ENCODE measurements at regions not wholly inside any gene's neighbourhood (a gene's known extent, or its start where the extent isn't known, plus 50 kb on each side); places are given as distances from the start of the nearest gene placed in this dataset.

DNA sequence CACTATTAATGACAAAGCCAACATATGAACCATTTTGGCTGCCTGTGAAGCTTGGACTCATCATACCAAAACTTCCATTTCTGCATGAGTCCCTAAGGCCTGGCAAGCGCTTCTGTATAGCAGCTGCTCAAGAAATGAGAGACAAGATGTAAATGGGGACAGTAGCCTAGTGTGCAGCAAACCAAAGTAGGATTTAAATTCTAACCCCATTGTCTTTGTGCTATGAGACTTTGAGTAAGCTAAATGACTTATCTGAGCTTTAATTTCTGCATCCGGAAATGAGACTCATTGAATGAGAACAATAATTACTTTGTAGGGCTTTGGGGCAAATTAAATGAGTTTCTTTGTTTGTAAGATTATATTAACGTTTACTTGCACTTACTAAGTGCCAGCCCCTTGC, 536.4 kb upstream of the CDH7 start:
- Histone ChIP-seq H2BK15ac (ENCODE audit: low read length) (no peak overlapping the region), H4K8ac (ENCODE audit: low read depth, low read length) (no peak overlapping the region), H2BK120ac (ENCODE audit: low read depth, low read length) (no peak overlapping the region), H3K79me1 (ENCODE audit: low read depth, low read length) (no peaks in the 10 kb centered on the region), H3K4me2 (ENCODE audit: insufficient read depth, low read length, poor library complexity, severe bottlenecking) (no peak overlapping the region), H2AK5ac (ENCODE audit: low read depth, low read length) (no peak overlapping the region), H3K36me3 (replicated peaks in 1 of 2; ENCODE audit: control insufficient read depth in 2 of 2, insufficient read depth in 2 of 2, low read length in 2 of 2) (no peaks in the 10 kb centered on the region), H3K23ac (ENCODE audit: low read depth, low read length, poor library complexity) (no peak overlapping the region), H3K4me3 (ENCODE audit: low read length in 2 of 2) (no peak overlapping the region), H3K18ac (ENCODE audit: low read length) (no peak overlapping the region), H3K27me3 (ENCODE audit: control insufficient read depth in 3 of 3, insufficient read depth in 3 of 3, low read depth in 1 of 3, low read length in 3 of 3) (no peaks in the 10 kb centered on the region), H4K91ac (ENCODE audit: low read depth, low read length, poor library complexity) (no peak overlapping the region), H3K27ac (replicated peaks; ENCODE audit: low read length) (no peak overlapping the region), H2BK5ac (ENCODE audit: low read length) (no peak overlapping the region), H2BK12ac (ENCODE audit: low read length) (no peak overlapping the region), H2AFZ (ENCODE audit: low read length) (no peak overlapping the region), H3K9me3 (replicated peaks in 1 of 2; ENCODE audit: control insufficient read depth in 2 of 2, insufficient read depth in 1 of 2, low read depth in 1 of 2, low read length in 2 of 2) (no peaks in the 10 kb centered on the region), H3K14ac (ENCODE audit: low read length) (no peak overlapping the region), H3K4ac (ENCODE audit: low read length) (no peak overlapping the region), H3K9ac (ENCODE audit: low read depth, low read length, poor library complexity) (no peak overlapping the region), H3K4me1 (ENCODE audit: control insufficient read depth in 2 of 2, insufficient read depth in 1 of 2, low read depth in 1 of 2, low read length in 2 of 2) (no peaks in the 10 kb centered on the region)
- DNase-seq (ENCODE audit: low spot score): no peak
- no CpG with 5 or more reads among the region's 3 CpGs for WGBS, 2 donors (ENCODE audit: extremely low coverage in 2 of 2, insufficient read length in 2 of 2, insufficient replicate concordance in 1 of 2)

DNA sequence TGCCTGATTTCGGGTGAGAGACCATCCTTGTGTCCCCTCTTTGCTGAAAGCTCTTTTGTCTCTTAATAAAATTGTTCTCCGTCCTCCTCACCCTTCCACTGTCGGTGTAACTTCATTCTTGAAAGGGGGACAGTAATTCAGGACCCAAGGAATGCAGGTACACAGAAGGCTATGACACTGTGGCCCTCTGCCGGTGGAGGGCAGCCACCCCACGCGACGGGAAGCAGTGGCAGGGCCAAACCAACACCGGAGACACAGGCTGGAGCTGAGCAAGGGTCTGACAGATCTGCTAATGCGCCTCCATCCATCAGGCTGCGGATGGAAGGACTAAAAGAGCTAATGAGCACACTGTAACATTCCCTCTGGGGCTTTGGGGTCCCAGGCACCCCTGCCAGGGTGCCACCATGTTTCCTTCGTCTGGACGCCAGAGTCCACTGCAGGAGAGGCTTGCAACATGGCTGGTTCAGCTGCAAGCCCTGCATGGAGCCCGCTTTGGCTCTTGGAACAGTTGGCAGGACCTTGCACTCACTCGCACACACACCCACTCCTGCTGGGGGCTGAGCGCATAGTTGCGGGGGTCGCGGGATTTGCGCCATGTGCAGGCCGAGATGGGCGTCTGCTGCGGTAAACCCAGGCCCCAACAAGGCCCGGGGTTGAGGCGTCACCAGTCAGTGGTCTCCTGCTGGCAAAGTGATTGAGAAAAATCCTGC, 544.1 kb upstream of the CDH7 start:
- Histone ChIP-seq H3K4ac (ENCODE audit: low read length) (no peak overlapping the region), H3K4me2 (ENCODE audit: insufficient read depth, low read length, poor library complexity, severe bottlenecking) (no peak overlapping the region), H2BK15ac (ENCODE audit: low read length) (peak overlapping the region; percentile 49), H4K8ac (ENCODE audit: low read depth, low read length) (no peak overlapping the region), H3K18ac (ENCODE audit: low read length) (peak overlapping the region; percentile 2), H2BK12ac (ENCODE audit: low read length) (no peak overlapping the region), H3K36me3 (replicated peaks in 1 of 2; ENCODE audit: control insufficient read depth in 2 of 2, insufficient read depth in 2 of 2, low read length in 2 of 2) (no peaks in the 10 kb centered on the region), H3K79me1 (ENCODE audit: low read depth, low read length) (no peaks in the 10 kb centered on the region), H2BK5ac (ENCODE audit: low read length) (no peak overlapping the region), H2AFZ (ENCODE audit: low read length) (peak overlapping the region; percentile 44), H4K91ac (ENCODE audit: low read depth, low read length, poor library complexity) (no peak overlapping the region), H3K9ac (ENCODE audit: low read depth, low read length, poor library complexity) (no peak overlapping the region), H3K14ac (ENCODE audit: low read length) (peak overlapping the region; percentile 1), H3K9me3 (replicated peaks in 1 of 2; ENCODE audit: control insufficient read depth in 2 of 2, insufficient read depth in 1 of 2, low read depth in 1 of 2, low read length in 2 of 2) (no peaks in the 10 kb centered on the region), H3K27me3 (ENCODE audit: control insufficient read depth in 3 of 3, insufficient read depth in 3 of 3, low read depth in 1 of 3, low read length in 3 of 3) (no peaks in the 10 kb centered on the region), H3K4me1 (ENCODE audit: control insufficient read depth in 2 of 2, insufficient read depth in 1 of 2, low read depth in 1 of 2, low read length in 2 of 2) (no peaks in the 10 kb centered on the region), H2BK120ac (ENCODE audit: low read depth, low read length) (no peak overlapping the region), H3K23ac (ENCODE audit: low read depth, low read length, poor library complexity) (no peak overlapping the region), H3K4me3 (ENCODE audit: low read length in 2 of 2) (no peak overlapping the region), H2AK5ac (ENCODE audit: low read depth, low read length) (no peak overlapping the region), H3K27ac (replicated peaks; ENCODE audit: low read length) (no peak overlapping the region)
- no peak for DNase-seq (ENCODE audit: low spot score)
- WGBS, 2 donors (ENCODE audit: extremely low coverage in 2 of 2, insufficient read length in 2 of 2, insufficient replicate concordance in 1 of 2): no CpG with 5 or more reads among the region's 24 CpGs

GRCh38 chr18:65202091-65202490, 548.7 kb upstream of the CDH7 start:
- no peak overlapping the region for H3K27ac ChIP-seq (replicated peaks; ENCODE audit: low read length)
- H3K4ac ChIP-seq (ENCODE audit: low read length): no peak overlapping the region
- H3K4me1 ChIP-seq (ENCODE audit: control insufficient read depth in 2 of 2, insufficient read depth in 1 of 2, low read depth in 1 of 2, low read length in 2 of 2): no peaks in the 10 kb centered on the region
- H2BK5ac ChIP-seq (ENCODE audit: low read length): no peak overlapping the region
- no peak overlapping the region for H3K9ac ChIP-seq (ENCODE audit: low read depth, low read length, poor library complexity)
- H2BK12ac ChIP-seq (ENCODE audit: low read length): no peak overlapping the region
- H2AK5ac ChIP-seq (ENCODE audit: low read depth, low read length): no peak overlapping the region
- no peak overlapping the region for H2BK120ac ChIP-seq (ENCODE audit: low read depth, low read length)
- no CpG with 5 or more reads among the region's 4 CpGs for WGBS, 2 donors (ENCODE audit: extremely low coverage in 2 of 2, insufficient read length in 2 of 2, insufficient replicate concordance in 1 of 2)
- H3K4me2 ChIP-seq (ENCODE audit: insufficient read depth, low read length, poor library complexity, severe bottlenecking): no peak overlapping the region
- no peaks in the 10 kb centered on the region for H3K27me3 ChIP-seq (ENCODE audit: control insufficient read depth in 3 of 3, insufficient read depth in 3 of 3, low read depth in 1 of 3, low read length in 3 of 3)
- no peak overlapping the region for H3K4me3 ChIP-seq (ENCODE audit: low read length in 2 of 2)
- no peak for DNase-seq (ENCODE audit: low spot score)
- H3K36me3 ChIP-seq (replicated peaks in 1 of 2; ENCODE audit: control insufficient read depth in 2 of 2, insufficient read depth in 2 of 2, low read length in 2 of 2): no peaks in the 10 kb centered on the region
- no peak overlapping the region for H4K8ac ChIP-seq (ENCODE audit: low read depth, low read length)
- no peaks in the 10 kb centered on the region for H3K9me3 ChIP-seq (replicated peaks in 1 of 2; ENCODE audit: control insufficient read depth in 2 of 2, insufficient read depth in 1 of 2, low read depth in 1 of 2, low read length in 2 of 2)
- H2AFZ ChIP-seq (ENCODE audit: low read length): no peak overlapping the region
- no peak overlapping the region for H3K18ac ChIP-seq (ENCODE audit: low read length)
- H3K23ac ChIP-seq (ENCODE audit: low read depth, low read length, poor library complexity): no peak overlapping the region
- no peak overlapping the region for H4K91ac ChIP-seq (ENCODE audit: low read depth, low read length, poor library complexity)
- H3K14ac ChIP-seq (ENCODE audit: low read length): no peak overlapping the region
- no peaks in the 10 kb centered on the region for H3K79me1 ChIP-seq (ENCODE audit: low read depth, low read length)
- H2BK15ac ChIP-seq (ENCODE audit: low read length): no peak overlapping the region

DNA sequence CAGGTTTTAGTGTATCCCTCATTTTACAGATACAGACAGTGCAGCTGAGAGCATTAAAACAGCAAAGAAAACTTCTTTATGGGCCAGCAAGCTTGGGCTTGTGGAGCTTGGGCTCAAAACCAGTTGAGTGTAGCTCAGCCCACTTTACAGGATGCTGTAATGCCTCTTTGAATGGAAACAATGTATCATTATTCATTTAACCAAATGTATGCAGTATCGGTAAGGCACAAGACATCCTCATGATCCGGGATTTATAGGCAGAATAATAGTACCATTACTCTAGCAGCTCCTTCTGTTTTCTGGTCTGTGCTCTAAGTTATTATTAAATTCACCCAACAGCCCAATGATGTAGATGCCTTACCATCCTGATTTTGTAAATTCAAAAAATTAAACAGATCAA, 575.1 kb upstream of the CDH7 start:
- no CpG with 5 or more reads among the region's 2 CpGs for WGBS, 2 donors (ENCODE audit: extremely low coverage in 2 of 2, insufficient read length in 2 of 2, insufficient replicate concordance in 1 of 2)
- no peak overlapping the region for H3K23ac ChIP-seq (ENCODE audit: low read depth, low read length, poor library complexity)
- H2BK5ac ChIP-seq (ENCODE audit: low read length): no peak overlapping the region
- no peaks in the 10 kb centered on the region for H3K27me3 ChIP-seq (ENCODE audit: control insufficient read depth in 3 of 3, insufficient read depth in 3 of 3, low read depth in 1 of 3, low read length in 3 of 3)
- no peak overlapping the region for H3K18ac ChIP-seq (ENCODE audit: low read length)
- no peaks in the 10 kb centered on the region for H3K36me3 ChIP-seq (replicated peaks in 1 of 2; ENCODE audit: control insufficient read depth in 2 of 2, insufficient read depth in 2 of 2, low read length in 2 of 2)
- H3K9ac ChIP-seq (ENCODE audit: low read depth, low read length, poor library complexity): no peak overlapping the region
- H3K4me3 ChIP-seq (ENCODE audit: low read length in 2 of 2): no peak overlapping the region
- H2BK12ac ChIP-seq (ENCODE audit: low read length): no peak overlapping the region
- H2AFZ ChIP-seq (ENCODE audit: low read length): no peak overlapping the region
- H3K4me2 ChIP-seq (ENCODE audit: insufficient read depth, low read length, poor library complexity, severe bottlenecking): no peak overlapping the region
- no peak overlapping the region for H3K14ac ChIP-seq (ENCODE audit: low read length)
- no peaks in the 10 kb centered on the region for H3K9me3 ChIP-seq (replicated peaks in 1 of 2; ENCODE audit: control insufficient read depth in 2 of 2, insufficient read depth in 1 of 2, low read depth in 1 of 2, low read length in 2 of 2)
- no peak overlapping the region for H2AK5ac ChIP-seq (ENCODE audit: low read depth, low read length)
- H3K79me1 ChIP-seq (ENCODE audit: low read depth, low read length): no peaks in the 10 kb centered on the region
- no peak overlapping the region for H3K27ac ChIP-seq (replicated peaks; ENCODE audit: low read length)
- no peak overlapping the region for H4K91ac ChIP-seq (ENCODE audit: low read depth, low read length, poor library complexity)
- no peak overlapping the region for H2BK120ac ChIP-seq (ENCODE audit: low read depth, low read length)
- H2BK15ac ChIP-seq (ENCODE audit: low read length): no peak overlapping the region
- no peak overlapping the region for H4K8ac ChIP-seq (ENCODE audit: low read depth, low read length)
- no peak for DNase-seq (ENCODE audit: low spot score)
- H3K4me1 ChIP-seq (ENCODE audit: control insufficient read depth in 2 of 2, insufficient read depth in 1 of 2, low read depth in 1 of 2, low read length in 2 of 2): no peaks in the 10 kb centered on the region
- no peak overlapping the region for H3K4ac ChIP-seq (ENCODE audit: low read length)
